ENCODE measurements at regions not wholly inside any gene's neighbourhood (a gene's known extent, or its start where the extent isn't known, plus 50 kb on each side); places are given as distances from the start of the nearest gene placed in this dataset.

DNA sequence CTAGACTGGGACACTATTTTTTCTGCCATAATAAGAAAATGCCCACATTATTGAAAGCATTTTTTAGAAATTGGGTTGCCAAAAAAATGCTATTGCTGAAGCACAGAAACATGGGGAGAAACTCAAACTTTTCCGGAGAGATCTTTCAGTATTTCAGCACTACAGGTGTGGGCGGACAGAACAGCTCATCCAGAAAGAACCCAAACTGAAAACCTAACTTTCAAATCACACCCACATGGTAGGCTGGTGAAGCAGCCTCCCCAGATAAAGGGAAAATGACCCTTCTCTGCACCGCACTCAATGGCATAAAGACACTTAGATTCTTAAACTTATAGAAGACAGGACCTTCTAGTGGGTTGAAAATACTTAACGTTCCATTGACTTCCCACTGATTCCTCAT, 62.3 kb upstream of the TMPO start:
- TF ChIP-seq, protein P1, sequence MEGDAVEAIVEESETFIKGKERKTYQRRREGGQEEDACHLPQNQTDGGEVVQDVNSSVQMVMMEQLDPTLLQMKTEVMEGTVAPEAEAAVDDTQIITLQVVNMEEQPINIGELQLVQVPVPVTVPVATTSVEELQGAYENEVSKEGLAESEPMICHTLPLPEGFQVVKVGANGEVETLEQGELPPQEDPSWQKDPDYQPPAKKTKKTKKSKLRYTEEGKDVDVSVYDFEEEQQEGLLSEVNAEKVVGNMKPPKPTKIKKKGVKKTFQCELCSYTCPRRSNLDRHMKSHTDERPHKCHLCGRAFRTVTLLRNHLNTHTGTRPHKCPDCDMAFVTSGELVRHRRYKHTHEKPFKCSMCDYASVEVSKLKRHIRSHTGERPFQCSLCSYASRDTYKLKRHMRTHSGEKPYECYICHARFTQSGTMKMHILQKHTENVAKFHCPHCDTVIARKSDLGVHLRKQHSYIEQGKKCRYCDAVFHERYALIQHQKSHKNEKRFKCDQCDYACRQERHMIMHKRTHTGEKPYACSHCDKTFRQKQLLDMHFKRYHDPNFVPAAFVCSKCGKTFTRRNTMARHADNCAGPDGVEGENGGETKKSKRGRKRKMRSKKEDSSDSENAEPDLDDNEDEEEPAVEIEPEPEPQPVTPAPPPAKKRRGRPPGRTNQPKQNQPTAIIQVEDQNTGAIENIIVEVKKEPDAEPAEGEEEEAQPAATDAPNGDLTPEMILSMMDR (IDR thresholded peaks at IDR 0.05), result no peak
- no peak for TF ChIP-seq POLR2A (IDR thresholded peaks at IDR 0.05)

All from Peyer's patch (tissue), 4 donors.